Neural progenitor cell (in vitro differentiated cells): ENCODE measurements at regions not wholly inside any gene's neighbourhood (a gene's known extent, or its start where the extent isn't known, plus 50 kb on each side); places are given as distances from the start of the nearest gene placed in this dataset.

Experiments used
- EZH2phosphoT487 ChIP-seq: fragments of 200-600 bp; sonication (generic); IDR thresholded peaks from 2 replicates; pipeline ENCODE4 v1.6.1; 2017; ENCODE audit warnings: antibody characterized with exemption
- TF ChIP-seq, protein P1 (sequence below): fragments of 200-600 bp; sonication (generic); IDR thresholded peaks from 2 replicates; pipeline ENCODE4 v1.5.1; 2017; ENCODE audit warnings: antibody characterized with exemption, mild to moderate bottlenecking

DNA sequence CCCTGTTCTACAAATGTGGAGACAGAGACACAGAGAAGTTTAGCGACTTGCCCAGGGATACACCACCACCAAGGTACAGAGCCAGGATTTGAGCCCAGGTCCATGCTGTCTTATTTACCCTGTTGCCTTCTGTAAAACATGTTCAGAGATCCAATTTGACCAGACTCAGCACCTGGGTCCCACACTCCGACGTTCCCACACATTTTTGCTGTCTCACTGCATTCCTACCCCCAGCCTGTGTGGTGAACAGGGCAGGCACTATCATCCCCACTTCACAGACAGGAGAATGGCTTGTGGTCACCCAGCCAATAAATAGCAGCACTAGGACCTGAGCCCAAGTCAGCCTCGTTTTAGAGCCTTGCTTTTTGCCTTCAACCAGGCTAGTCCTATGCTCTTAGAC is 102.8 kb downstream of the PJA1 start:
- TF ChIP-seq, protein P1, sequence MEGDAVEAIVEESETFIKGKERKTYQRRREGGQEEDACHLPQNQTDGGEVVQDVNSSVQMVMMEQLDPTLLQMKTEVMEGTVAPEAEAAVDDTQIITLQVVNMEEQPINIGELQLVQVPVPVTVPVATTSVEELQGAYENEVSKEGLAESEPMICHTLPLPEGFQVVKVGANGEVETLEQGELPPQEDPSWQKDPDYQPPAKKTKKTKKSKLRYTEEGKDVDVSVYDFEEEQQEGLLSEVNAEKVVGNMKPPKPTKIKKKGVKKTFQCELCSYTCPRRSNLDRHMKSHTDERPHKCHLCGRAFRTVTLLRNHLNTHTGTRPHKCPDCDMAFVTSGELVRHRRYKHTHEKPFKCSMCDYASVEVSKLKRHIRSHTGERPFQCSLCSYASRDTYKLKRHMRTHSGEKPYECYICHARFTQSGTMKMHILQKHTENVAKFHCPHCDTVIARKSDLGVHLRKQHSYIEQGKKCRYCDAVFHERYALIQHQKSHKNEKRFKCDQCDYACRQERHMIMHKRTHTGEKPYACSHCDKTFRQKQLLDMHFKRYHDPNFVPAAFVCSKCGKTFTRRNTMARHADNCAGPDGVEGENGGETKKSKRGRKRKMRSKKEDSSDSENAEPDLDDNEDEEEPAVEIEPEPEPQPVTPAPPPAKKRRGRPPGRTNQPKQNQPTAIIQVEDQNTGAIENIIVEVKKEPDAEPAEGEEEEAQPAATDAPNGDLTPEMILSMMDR: no peak
- TF ChIP-seq EZH2phosphoT487: no peak
